ENCODE measurements at regions not wholly inside any gene's neighbourhood (a gene's known extent, or its start where the extent isn't known, plus 50 kb on each side); places are given as distances from the start of the nearest gene placed in this dataset.
"Not testable (repeated sequence)": the region's sequence is repeated elsewhere in the genome, so short reads cannot be mapped to it uniquely, and the experiment has no call there.

GRCh38 chr9:64058070-64058469, 1226.9 kb downstream of the FOXD4L5 start:
- TF ChIP-seq HMGXB4 (CRISPR knock-in tag; IDR thresholded peaks at IDR 0.05); CHD1 (IDR thresholded peaks at IDR 0.05; ENCODE audit: low read length); NFATC3 (IDR thresholded peaks at IDR 0.05); ELF1 (tag; IDR thresholded peaks at IDR 0.05); ZSCAN29 (IDR thresholded peaks at IDR 0.05); ZNF253 (CRISPR knock-in tag; conservative IDR thresholded peaks at IDR 0.05); JUN (IDR thresholded peaks at IDR 0.05; ENCODE audit: borderline replicate concordance, low read depth, low read length); JUN (CRISPR knock-in tag; IDR thresholded peaks at IDR 0.05; ENCODE audit: borderline replicate concordance); ELK1 (CRISPR knock-in tag; IDR thresholded peaks at IDR 0.05); IRF9 (tag; IDR thresholded peaks at IDR 0.05); FOXK2 (conservative IDR thresholded peaks at IDR 0.05 in 1 of 2, IDR thresholded peaks at IDR 0.05 in 1 of 2; ENCODE audit: low read depth in 2 of 2); ZNF551 (CRISPR knock-in tag; IDR thresholded peaks at IDR 0.05); RAD51 (IDR thresholded peaks at IDR 0.05; ENCODE audit: borderline replicate concordance, low read depth); HDAC1 (IDR thresholded peaks at IDR 0.05); MXI1 (IDR thresholded peaks at IDR 0.05; ENCODE audit: low read depth, low read length): not testable (repeated sequence)

Measured in K562 (cell line).